HG03175 (cell line): ENCODE measurements at regions not wholly inside any gene's neighbourhood (a gene's known extent, or its start where the extent isn't known, plus 50 kb on each side); places are given as distances from the start of the nearest gene placed in this dataset.
"Not testable (repeated sequence)": the region's sequence is repeated elsewhere in the genome, so short reads cannot be mapped to it uniquely, and the experiment has no call there.

ENCODE experiments used
- ATAC-seq: cut with Tn5 transposase; IDR thresholded peaks from one replicate; pipeline ENCODE4 v1.9.1; 2021; ENCODE audit warnings: mild to moderate bottlenecking, moderate library complexity; ENCODE audit not compliant: unreplicated experiment

DNA sequence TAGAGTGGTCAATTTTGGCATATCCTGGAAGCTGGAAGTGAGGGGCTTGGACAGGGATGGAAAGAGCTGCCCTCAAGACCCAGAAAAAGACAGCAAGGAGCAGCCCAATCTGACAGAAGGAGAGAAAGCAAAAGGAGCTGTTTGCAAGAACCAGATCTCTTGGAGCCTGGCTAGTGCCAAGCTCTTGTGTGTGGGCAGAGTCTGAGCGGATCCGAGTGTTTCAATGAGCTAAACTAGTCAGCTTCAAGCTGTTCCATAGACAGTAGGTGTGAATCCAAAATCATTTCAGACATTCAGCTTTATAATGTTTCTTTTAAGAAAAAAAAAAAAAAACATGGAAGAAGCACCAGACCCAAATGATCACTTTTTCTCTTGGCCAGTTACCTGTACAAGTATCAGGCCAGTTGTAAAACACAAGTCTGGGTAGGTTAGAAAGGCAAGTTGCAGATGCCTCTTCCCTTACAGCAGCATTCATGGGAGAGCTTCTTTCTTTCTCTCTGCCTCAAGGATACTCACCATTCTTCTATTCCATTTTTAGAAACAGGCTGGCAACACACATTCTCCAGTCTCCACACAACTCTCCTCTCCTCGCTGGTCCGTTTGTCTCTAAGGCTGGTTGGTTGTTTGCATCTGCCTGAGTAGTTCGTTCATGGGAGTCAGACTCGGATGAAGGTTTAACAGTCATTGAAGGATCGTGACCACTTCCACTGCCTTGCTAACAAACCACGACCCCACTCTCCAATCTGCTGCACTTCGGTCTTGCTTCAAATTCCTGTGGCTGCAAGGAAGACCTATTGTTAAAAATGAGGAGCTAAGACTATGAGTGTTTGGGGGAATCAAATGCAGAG is 105.2 kb upstream of the GATB start:
- ATAC-seq: no peak

DNA sequence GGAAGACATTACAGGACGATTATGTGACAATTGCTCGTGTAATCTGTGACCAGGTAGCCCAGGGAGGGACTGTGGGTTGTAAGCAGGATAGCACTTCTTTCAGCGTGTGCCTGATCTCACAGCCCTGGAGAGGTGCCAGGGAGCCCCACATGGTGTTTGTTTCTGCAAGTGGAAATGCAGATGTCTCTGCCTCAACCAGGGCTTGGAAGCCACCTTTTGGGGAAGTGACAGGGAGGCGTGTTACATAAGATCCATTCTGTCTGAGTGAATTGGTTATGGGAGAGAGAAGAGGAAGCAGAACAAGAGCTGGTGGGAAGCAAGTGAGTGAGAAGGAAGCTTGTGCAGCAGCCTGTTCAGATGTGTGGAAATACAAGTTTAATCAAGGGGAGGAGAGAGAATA is 104.5 kb upstream of the GATB start:
- ATAC-seq: no peak

GRCh38 chr4:151864068-151864467 is 103.3 kb upstream of the GATB start:
- no peak for ATAC-seq

DNA sequence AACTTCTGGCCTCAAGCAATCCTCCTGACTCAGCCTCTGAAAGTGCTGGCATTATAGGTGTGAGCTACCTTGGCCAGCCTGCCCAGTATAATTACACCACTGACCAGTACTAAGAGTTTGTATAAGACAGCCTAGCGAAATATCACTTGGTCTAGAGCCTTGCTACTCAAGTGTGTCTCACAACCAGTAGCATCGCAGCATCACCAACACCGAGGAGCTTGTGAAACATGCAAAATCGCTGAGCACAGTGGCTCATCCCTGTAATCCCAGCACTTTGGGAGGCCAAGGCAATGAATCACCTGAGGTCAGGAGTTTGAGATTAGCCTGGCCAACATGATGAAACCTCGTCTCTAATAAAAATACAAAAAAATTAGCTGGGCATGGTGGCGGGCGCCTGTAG is 102.0 kb upstream of the GATB start:
- no peak for ATAC-seq

GRCh38 chr4:151860561-151861093 is 99.8 kb upstream of the GATB start:
- no peak for ATAC-seq

DNA sequence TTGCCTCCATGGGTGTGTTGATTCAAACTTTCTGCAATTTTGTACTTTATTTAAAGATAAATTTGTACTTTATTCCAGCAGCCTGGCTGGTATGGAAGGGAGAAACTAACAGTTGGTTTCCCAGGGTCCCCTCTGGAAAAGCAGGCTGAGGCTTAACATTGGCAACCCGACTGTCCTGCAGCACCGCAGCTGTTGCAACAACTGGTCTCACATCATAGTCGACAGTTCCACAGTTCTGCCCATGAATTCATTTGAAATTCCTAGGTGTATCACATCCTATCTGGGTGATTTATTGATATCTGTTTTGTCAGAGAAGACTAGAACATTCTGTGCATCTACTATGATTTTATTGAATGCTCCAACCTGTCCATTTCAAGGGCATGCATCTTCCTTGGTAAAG is 98.8 kb upstream of the GATB start:
- no peak for ATAC-seq

DNA sequence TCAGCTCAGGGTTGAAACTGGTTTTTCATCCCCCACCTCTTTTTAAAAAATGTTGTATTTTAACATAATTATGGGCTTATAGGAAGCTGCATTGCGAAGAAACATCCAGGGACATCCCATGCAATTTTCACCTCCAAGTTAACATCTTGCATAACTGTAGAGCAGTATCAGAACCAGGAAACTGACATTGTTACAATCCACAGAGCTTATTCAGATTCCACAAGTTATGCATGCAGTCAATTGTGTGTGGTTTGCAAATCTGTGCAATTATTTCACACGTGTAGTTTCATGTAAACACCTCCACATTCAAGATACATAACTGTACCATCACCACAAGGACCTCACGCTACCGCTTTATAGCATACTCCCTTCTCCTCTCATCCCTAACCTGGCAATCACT is 97.5 kb upstream of the GATB start:
- ATAC-seq: no peak

DNA sequence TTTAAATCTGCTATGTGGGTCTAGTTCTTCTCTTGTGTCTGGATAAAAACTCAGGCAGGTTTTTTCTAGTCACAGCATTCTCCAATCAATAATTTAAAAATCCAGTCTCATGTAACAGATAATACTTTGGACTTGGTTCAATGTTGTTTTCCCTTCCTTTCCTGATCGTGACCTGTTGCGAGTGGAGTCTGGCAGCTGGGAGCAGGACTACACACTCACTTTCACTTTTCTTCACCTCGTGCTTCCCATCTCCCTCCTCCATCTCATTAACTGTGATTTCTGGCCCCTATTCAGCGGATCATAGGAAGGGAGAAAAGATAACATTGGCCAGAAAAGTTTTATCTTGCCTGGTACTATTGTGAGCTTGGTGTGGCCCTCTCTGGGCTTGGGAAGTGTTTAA is 96.6 kb upstream of the GATB start:
- ATAC-seq: no peak

DNA sequence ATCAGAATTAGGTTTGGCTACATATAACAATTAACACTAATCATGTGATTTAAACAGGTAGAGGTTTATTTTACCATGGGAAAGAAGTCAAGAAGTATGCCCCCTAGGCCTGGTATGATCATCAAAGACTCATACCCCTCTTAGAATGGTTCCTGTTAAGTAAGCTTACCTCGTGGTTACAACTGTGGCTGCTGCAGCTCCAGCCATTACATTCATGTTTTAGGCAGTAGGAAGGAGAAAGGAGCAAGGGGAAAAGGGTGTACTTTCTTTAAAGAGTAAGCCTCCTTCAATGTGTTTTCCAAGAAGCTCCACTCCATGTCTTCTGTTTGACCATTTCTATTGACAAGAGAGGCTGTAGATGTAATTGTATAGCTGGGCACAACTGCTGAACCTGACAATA is 94.9 kb upstream of the GATB start:
- ATAC-seq: no peak

DNA sequence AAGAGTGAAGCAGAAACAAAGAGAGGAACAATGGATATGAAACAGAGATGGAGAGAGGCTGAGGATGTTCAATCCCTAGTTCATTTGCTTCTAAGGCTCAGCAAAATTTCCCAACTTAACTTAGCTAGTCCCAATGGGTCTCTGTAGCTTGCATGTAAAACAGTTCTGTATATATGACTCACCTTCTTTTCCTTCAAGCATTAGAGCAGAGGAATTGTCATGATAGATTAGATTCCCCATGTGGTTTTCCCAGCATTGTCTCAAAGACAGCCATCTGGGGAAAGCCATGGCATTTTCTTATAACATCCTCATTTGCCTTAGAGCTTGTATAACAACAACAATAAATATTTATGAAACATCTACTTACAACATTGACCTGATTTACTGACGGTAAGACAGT is 93.9 kb upstream of the GATB start:
- ATAC-seq: no peak

GRCh38 chr4:151853034-151853433 is 92.2 kb upstream of the GATB start:
- ATAC-seq: no peak

DNA sequence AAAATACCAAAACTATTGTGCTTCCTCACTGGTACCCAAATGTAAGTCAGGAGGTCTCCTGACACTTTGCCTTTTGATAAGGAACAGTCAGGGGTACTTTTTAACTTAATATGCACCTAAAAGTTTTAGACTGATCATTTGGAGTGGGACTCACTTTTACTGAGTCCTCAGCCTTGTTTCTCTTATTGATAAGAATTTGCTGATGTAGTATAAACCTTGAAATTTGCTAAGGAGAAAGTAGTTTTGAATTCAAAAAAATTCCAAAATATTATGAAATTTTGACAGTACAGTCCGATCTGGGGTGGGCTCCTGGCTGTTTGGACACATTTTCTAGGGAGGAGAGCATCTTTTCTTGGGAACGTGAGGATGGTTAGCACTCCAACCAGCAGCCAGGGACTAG is 91.4 kb upstream of the GATB start:
- ATAC-seq: no peak

GRCh38 chr4:151851354-151851753 is 90.5 kb upstream of the GATB start:
- no peak for ATAC-seq

GRCh38 chr4:151850791-151851213 is 90.0 kb upstream of the GATB start:
- ATAC-seq: no peak

- not testable (repeated sequence) for ATAC-seq
Measured at GRCh38 chr4:151845551-151845950, 84.7 kb upstream of the GATB start.

DNA sequence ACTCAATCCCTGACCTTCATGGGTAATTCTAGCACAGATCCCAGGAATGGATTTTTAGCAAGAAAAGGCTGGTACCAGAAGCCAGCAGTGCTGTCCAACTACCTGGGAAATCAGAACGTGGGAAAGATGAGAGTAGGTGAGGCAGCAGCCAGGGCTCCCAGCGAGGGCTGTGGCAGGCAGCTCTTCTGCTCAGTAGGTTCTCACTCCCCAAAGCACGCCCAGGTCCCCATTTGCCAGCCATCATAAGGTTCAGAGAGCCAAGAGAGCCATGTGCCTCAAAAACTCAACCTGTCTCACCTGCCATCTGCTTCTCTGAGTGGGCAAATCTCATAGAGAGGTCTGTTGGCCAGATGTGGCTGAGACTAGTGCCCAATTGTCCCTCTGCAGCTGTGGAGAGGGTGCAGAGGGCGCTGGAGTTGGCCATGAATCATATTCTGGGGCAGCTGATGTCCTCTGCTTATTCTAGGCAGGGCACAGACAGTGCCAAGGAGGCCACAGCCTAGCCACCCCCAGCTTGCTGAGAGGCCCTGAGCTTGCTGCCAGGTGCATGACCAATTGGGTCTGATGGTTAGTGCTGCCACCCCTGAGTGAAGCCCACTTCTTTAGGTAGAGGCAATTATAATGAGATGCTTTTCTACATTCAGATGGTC is 81.7 kb upstream of the GATB start:
- ATAC-seq: no peak

- ATAC-seq: no peak
Measured at GRCh38 chr4:151841107-151841506, 80.3 kb upstream of the GATB start.

DNA sequence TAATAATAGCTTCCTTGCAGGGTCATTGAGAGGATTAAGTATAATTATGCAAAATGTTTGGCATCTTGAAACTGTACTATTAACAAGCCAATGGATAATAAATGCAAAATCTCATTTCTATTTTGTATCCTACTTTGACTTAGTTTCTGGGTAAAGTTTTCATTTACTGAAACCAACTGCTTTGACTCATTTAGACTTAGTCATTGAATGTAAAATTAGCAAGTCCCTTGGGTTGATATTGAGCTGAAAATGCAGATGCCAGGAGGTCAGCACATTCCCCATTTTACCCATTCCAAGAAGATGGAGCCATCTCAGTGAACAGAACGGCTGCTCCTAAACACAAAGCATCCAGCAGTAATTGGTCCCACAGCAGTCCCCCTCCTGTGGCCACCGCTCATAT is 74.7 kb upstream of the GATB start:
- ATAC-seq: no peak

DNA sequence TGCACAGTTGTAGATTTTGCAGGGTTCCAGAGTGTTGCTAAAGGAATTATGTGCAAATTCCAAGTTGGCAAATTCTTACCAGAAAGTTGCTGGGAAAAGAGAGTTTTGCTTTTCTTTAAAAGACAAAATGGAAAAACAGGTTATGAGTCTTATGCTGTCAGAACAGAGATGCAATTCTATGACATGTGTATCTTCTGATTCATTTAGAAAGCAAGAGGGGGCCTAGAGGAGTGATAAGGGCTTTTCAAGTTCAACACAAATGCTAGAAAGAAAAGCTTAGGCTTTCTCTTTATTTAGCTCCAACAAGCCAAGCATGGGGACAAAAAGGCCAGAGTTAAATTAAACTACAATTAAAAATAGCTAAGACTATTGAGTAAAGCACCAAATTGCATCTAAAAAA is 72.4 kb upstream of the GATB start:
- ATAC-seq: no peak

- ATAC-seq: no peak
Measured at GRCh38 chr4:151831526-151831925, 70.7 kb upstream of the GATB start.

DNA sequence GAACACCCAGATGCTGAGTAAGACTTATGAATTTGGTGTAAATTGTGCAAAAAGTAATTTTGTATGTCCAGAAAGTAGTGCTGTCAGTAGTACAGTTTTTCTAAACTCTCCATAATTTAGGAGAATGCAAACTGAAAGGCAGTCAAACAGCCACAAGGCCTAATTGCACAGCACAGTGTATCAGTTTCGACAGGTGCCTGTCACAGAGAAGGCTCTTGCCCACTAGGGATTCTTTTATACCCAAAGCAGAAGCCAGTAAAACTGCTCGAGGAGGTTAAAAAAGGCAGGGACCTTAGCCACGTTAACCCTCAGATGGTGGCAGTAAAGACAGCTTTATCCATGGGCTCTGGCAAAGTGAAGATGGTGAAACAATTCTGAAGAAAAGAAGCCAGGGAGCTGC is 69.4 kb upstream of the GATB start:
- ATAC-seq: no peak

DNA sequence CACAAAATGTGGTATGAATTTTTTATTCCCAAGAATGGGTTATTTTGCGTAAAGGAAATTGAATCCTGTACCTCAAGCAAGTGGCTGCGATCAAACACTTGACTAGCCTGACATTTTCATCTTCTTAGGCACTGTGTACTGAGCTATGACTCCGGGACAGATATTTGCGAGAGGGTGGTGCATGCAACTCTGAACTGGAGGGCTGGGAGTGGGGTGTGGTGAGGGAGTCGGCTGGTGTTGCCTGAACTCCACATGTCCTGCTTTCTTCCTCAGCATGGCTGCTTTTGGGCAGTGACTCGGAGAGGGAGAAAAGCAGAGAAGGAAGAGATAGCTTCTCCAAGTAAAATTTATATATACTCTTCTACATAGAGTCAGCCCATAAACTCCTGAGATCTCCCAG is 68.5 kb upstream of the GATB start:
- no peak for ATAC-seq
